Sigmoid colon (tissue), 3 donors: ENCODE measurements at regions not wholly inside any gene's neighbourhood (a gene's known extent, or its start where the extent isn't known, plus 50 kb on each side); places are given as distances from the start of the nearest gene placed in this dataset.

Experiments used
- CTCF ChIP-seq, 4 experiments: fragments of 450-650 bp in 3 of 4; fragments of 200-600 bp in 1 of 4; IDR thresholded peaks; one replicate each; pipeline ENCODE4 v1.5.1; 2016 to 2019; ENCODE audit warnings: antibody characterized with exemption in 4 of 4, mild to moderate bottlenecking in 3 of 4, moderate library complexity in 2 of 4
- POLR2A ChIP-seq, 2 donors: fragments of 450-650 bp; IDR thresholded peaks; one replicate each; pipeline ENCODE4 v1.6.1; 2016; ENCODE audit warnings: antibody characterized with exemption in 2 of 2, mild to moderate bottlenecking in 2 of 2, moderate library complexity in 2 of 2

- TF ChIP-seq CTCF (IDR thresholded peaks at IDR 0.05) (no peak), POLR2A (IDR thresholded peaks at IDR 0.05) (no peak)
Observed at GRCh38 chr2:105989070-105989469, 205.0 kb downstream of the UXS1 start.
